SK-N-MC (cell line): ENCODE measurements at regions not wholly inside any gene's neighbourhood (a gene's known extent, or its start where the extent isn't known, plus 50 kb on each side); places are given as distances from the start of the nearest gene placed in this dataset.

ENCODE experiments used
- DNase-seq: peaks from one replicate; pipeline ENCODE4 v3.0.0-alpha.2; 2011; ENCODE audit warnings: low read depth, low spot score
- H3K27ac ChIP-seq: fragments of 200-600 bp; sonication (generic); 2 replicates; pipeline ENCODE4 v1.5.1; 2016; ENCODE audit warnings: mixed run types
- H3K36me3 ChIP-seq: fragments of 200-600 bp; sonication (generic); 2 replicates; pipeline ENCODE4 v1.6.1; 2017; ENCODE audit warnings: antibody characterized with exemption, low read length, mixed read lengths; ENCODE audit not compliant: insufficient read depth
- H3K4me3 ChIP-seq: fragments of 200-600 bp; sonication (generic); 2 replicates; pipeline ENCODE4 v1.5.1; 2016
- H3K9ac ChIP-seq: fragments of 200-600 bp; sonication (generic); 2 replicates; pipeline ENCODE4 v1.8.0; 2017; ENCODE audit warnings: mixed run types, mixed read lengths; ENCODE audit not compliant: insufficient read length
- H3K9me3 ChIP-seq: fragments of 200-600 bp; sonication (generic); 2 replicates; pipeline ENCODE4 v1.6.1; 2017; ENCODE audit warnings: low read depth, mild to moderate bottlenecking, antibody characterized with exemption, low read length, moderate library complexity, mixed read lengths
- EZH2 ChIP-seq: fragments of 200-600 bp; sonication (generic); IDR thresholded peaks from one replicate; pipeline ENCODE4 v1.6.1; 2017; ENCODE audit warnings: antibody characterized with exemption
- FOXP2 ChIP-seq: optimal IDR thresholded peaks from 2 replicates; pipeline ENCODE3; 2011; ENCODE audit warnings: mild to moderate bottlenecking, moderate library complexity; ENCODE audit not compliant: insufficient read depth; ENCODE audit errors: extremely low read length, control extremely low read depth
- POLR2AphosphoS5 ChIP-seq: IDR thresholded peaks from 2 replicates; pipeline ENCODE4 v1.6.1; 2012; ENCODE audit warnings: mild to moderate bottlenecking, low read depth, low read length, borderline replicate concordance

DNA sequence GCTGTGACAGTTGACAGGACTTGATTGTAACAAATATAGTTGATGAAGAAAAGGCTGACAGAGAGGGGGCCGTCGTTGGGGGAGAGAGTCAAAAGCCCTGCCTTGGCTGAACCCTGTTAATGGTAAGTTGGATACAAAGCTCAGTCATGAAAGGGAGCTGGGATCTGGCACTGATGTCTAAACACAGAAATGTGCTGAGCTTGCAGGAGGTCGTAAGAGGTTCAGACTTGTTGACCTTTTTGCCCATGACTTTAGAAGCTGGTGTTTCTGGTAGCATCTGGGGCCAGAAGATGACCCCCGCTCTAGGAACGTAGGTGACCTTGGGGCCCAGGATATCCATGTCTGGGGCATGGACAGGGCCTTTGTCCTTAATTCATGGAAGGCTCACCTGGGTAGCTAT, 294.7 kb downstream of the TCF7L2 start:
- no peak for TF ChIP-seq FOXP2
- H3K27ac ChIP-seq = no peak overlapping the region
- no peaks in the 10 kb centered on the region for H3K36me3 ChIP-seq
- no peak for DNase-seq
- H3K4me3 ChIP-seq = no peak overlapping the region
- no peaks in the 10 kb centered on the region for H3K9me3 ChIP-seq
- no peak overlapping the region for H3K9ac ChIP-seq

DNA sequence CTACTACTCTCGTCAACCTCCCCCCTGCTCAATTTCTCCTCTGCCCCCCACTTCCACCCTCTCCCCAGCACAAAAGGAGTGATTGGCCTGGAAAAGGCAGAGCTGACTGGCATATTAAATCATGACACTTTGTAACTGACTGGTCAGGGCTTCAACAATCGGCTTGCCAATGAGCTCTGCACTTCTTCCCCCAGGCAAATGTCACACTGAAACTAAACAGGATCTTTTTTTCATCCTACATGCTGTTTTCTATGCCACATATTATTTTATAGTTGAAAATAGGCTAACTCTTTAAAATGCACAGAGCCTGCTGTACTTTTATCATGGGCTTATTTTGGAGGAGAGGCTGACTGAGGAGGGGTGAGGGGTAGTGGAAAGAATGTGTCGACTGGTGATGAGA, 295.2 kb downstream of the TCF7L2 start:
- Histone ChIP-seq H3K36me3 (no peaks in the 10 kb centered on the region), H3K9ac (no peak overlapping the region), H3K9me3 (no peaks in the 10 kb centered on the region), H3K4me3 (no peak overlapping the region), H3K27ac (no peak overlapping the region)
- no peak for TF ChIP-seq POLR2AphosphoS5
- no peak for DNase-seq

GRCh38 chr10:113247050-113247449, 297.0 kb downstream of the TCF7L2 start:
- Histone ChIP-seq H3K9me3 (no peaks in the 10 kb centered on the region), H3K9ac (no peak overlapping the region), H3K4me3 (no peak overlapping the region), H3K27ac (no peak overlapping the region), H3K36me3 (no peaks in the 10 kb centered on the region)
- DNase-seq = no peak
- TF ChIP-seq EZH2 = no peak
- TF ChIP-seq POLR2AphosphoS5 = no peak
- no peak for TF ChIP-seq FOXP2

GRCh38 chr10:113252650-113253618, 299.9 kb upstream of the HABP2 start:
- no peak for TF ChIP-seq POLR2AphosphoS5
- no peak for TF ChIP-seq EZH2
- no peak for TF ChIP-seq FOXP2
- no peaks in the 10 kb centered on the region for H3K36me3 ChIP-seq
- no peak overlapping the region for H3K9ac ChIP-seq
- no peaks in the 10 kb centered on the region for H3K9me3 ChIP-seq
- no peak overlapping the region for H3K4me3 ChIP-seq
- DNase-seq = no peak
- H3K27ac ChIP-seq = no peak overlapping the region

DNA sequence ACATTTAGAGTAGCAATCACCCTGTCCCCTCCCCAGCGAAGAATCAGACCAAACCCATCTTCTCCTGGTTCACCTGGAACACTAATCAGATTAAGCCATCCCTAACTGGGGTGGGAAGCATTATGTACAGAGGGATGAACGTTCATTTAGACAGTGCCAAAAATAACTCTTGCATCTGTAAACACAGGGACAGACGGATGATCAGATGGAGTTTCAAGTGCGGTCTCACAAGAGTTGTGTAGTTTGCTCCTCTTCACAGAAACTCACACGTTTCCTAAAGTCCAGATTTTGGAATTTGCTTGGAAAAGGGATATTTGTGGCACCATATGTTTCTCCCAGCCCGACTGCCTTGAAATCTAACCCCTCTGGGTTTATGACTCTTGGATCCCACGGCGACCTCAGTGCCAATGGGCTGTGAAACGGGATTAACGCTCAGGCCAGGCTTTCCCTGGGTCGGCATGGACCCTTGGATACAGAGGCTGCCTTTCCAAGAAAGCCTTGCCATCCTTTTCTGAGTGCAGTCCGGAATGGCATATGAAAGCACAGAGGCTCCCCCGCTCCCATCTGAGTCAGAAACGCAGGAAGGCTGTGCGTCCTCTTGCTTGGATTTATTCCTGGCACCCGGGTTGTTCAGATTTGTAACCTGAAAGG, 293.2 kb upstream of the HABP2 start:
- Histone ChIP-seq H3K9ac (no peak overlapping the region), H3K36me3 (no peaks in the 10 kb centered on the region), H3K4me3 (no peak overlapping the region), H3K27ac (no peak overlapping the region), H3K9me3 (no peaks in the 10 kb centered on the region)
- TF ChIP-seq EZH2 (no peak), FOXP2 (no peak), POLR2AphosphoS5 (no peak)
- no peak for DNase-seq

DNA sequence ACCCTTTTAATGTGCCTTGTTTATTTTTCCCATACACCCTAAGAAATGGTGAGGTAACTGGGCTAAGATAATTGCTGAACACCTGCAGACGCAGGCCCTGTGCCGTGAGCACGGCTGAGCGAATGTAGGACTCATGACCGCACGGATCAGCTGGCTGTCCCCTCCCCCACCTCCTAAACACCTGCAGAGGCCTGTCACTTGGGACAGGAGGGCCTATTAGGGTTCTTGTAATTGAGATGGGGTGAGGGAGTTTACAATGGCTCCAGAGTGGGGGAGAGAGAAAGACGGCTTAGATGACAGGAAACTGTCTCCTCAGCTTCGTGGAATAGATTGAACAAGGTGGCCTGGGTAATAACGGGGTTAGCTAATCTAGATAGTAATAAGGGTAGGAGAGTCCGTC, 291.7 kb upstream of the HABP2 start:
- Histone ChIP-seq H3K27ac (no peak overlapping the region), H3K9me3 (no peaks in the 10 kb centered on the region), H3K36me3 (no peaks in the 10 kb centered on the region), H3K9ac (no peak overlapping the region), H3K4me3 (no peak overlapping the region)
- no peak for DNase-seq
- TF ChIP-seq FOXP2 = no peak
- no peak for TF ChIP-seq EZH2
- no peak for TF ChIP-seq POLR2AphosphoS5

GRCh38 chr10:113261611-113262091, 291.2 kb upstream of the HABP2 start:
- Histone ChIP-seq H3K9ac (no peak overlapping the region), H3K36me3 (no peaks in the 10 kb centered on the region), H3K27ac (no peak overlapping the region), H3K9me3 (no peaks in the 10 kb centered on the region), H3K4me3 (no peak overlapping the region)
- TF ChIP-seq POLR2AphosphoS5 (no peak), FOXP2 (no peak), EZH2 (no peak)
- DNase-seq = no peak

DNA sequence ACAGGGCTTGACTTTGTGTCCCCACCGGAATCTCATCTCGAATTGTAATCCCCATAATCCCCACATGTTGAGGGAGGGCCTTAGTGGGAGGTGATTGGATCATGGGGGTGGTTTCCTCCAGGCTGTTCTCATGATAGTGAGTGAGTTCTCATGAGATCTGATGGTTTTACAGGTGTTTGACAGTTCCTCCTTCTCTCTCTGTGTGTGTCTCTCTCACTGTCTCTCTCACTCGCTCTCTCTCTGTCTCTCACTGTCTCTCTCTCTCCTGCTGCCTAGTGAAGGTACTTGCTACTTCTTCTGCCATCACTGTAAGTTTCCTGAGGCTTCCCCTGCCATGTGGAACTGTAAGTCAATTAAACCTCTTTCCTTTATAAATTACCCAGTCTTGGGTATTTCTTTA, 289.8 kb upstream of the HABP2 start:
- TF ChIP-seq FOXP2 = no peak
- TF ChIP-seq EZH2 = no peak
- TF ChIP-seq POLR2AphosphoS5 = no peak
- no peak overlapping the region for H3K27ac ChIP-seq
- H3K36me3 ChIP-seq = no peaks in the 10 kb centered on the region
- no peak overlapping the region for H3K4me3 ChIP-seq
- H3K9ac ChIP-seq = no peak overlapping the region
- no peaks in the 10 kb centered on the region for H3K9me3 ChIP-seq
- DNase-seq = no peak
